ENCODE measurements at regions not wholly inside any gene's neighbourhood (a gene's known extent, or its start where the extent isn't known, plus 50 kb on each side); places are given as distances from the start of the nearest gene placed in this dataset.
"Not testable (repeated sequence)": the region's sequence is repeated elsewhere in the genome, so short reads cannot be mapped to it uniquely, and the experiment has no call there.

DNA sequence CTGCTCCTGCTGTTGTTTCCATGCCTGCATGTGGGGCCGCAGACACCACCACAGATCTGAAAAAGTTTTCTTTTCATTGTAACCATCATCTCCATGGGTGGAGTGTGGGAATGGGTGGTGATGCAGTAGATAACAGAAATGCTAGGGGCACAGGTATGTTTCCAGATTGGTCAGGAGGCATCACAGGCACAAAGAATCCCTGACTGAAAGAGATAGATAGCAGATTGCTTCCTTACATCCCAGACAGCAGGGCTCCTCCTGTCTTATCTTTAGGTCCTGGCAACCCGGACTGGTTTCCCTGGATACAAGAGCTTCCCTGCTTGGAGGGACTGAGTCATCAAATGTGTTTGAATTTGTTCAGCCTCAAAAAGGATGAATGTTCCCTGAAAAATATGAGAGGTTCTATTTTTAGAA, 1937.6 kb downstream of the PCDH9 start:
- no peak for DNase-seq (ENCODE audit: insufficient read length, low spot score, missing footprints)
- no peaks in the 10 kb centered on the region for H4K20me1 ChIP-seq (ENCODE audit: insufficient read depth, low read length)
- H3K36me3 ChIP-seq (ENCODE audit: insufficient read depth, low read length), result no peaks in the 10 kb centered on the region
- no peak overlapping the region for H3K27ac ChIP-seq (ENCODE audit: low read depth, low read length)
- H3K4me3 ChIP-seq (ENCODE audit: insufficient read depth, low read length), result no peak overlapping the region
- H3K4me1 ChIP-seq (ENCODE audit: insufficient read depth, low read length), result no peaks in the 10 kb centered on the region
- peaks cover 2% of the 10 kb centered on the region for H3K9me3 ChIP-seq (ENCODE audit: low read depth, low read length)
- H3K4me2 ChIP-seq (ENCODE audit: insufficient read depth, low read length), result no peak overlapping the region
- TF ChIP-seq, protein P1, sequence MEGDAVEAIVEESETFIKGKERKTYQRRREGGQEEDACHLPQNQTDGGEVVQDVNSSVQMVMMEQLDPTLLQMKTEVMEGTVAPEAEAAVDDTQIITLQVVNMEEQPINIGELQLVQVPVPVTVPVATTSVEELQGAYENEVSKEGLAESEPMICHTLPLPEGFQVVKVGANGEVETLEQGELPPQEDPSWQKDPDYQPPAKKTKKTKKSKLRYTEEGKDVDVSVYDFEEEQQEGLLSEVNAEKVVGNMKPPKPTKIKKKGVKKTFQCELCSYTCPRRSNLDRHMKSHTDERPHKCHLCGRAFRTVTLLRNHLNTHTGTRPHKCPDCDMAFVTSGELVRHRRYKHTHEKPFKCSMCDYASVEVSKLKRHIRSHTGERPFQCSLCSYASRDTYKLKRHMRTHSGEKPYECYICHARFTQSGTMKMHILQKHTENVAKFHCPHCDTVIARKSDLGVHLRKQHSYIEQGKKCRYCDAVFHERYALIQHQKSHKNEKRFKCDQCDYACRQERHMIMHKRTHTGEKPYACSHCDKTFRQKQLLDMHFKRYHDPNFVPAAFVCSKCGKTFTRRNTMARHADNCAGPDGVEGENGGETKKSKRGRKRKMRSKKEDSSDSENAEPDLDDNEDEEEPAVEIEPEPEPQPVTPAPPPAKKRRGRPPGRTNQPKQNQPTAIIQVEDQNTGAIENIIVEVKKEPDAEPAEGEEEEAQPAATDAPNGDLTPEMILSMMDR (IDR thresholded peaks at IDR 0.05; ENCODE audit: extremely low read depth, low read depth, low read length), result no peak
- no peak overlapping the region for H2AFZ ChIP-seq (ENCODE audit: low read length)
- no peaks in the 10 kb centered on the region for H3K79me2 ChIP-seq (ENCODE audit: insufficient read depth, low read length)
- no peaks in the 10 kb centered on the region for H3K27me3 ChIP-seq (ENCODE audit: insufficient read depth, low read length)

DNA sequence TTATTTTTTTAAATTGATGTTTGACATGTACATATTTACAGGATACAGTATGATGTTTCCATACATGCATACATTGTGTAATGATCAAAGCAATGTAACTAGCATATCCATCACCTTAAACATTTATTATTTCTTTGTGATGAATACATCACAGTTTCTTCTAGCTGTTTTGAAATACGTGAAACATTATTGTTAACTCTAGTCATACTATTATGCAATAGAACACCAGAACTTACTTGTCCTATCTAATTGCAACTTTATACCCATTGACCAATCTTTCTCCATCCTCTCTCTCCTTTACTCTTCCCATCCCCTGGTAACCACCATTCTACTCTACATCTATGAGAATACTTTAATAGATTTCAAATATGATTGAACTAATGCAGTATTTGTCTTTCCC, 1942.7 kb downstream of the PCDH9 start:
- no peaks in the 10 kb centered on the region for H3K36me3 ChIP-seq (ENCODE audit: insufficient read depth, low read length)
- no peak overlapping the region for H3K27ac ChIP-seq (ENCODE audit: low read depth, low read length)
- no peak for DNase-seq (ENCODE audit: insufficient read length, low spot score, missing footprints)
- H2AFZ ChIP-seq (ENCODE audit: low read length), result no peak overlapping the region
- no peak overlapping the region for H3K4me2 ChIP-seq (ENCODE audit: insufficient read depth, low read length)
- H3K9me3 ChIP-seq (ENCODE audit: low read depth, low read length), result peaks cover 2% of the 10 kb centered on the region
- no peak overlapping the region for H3K4me3 ChIP-seq (ENCODE audit: insufficient read depth, low read length)
- TF ChIP-seq, protein P1 (IDR thresholded peaks at IDR 0.05; ENCODE audit: extremely low read depth, low read depth, low read length), result no peak
- no peaks in the 10 kb centered on the region for H3K27me3 ChIP-seq (ENCODE audit: insufficient read depth, low read length)
- no peaks in the 10 kb centered on the region for H4K20me1 ChIP-seq (ENCODE audit: insufficient read depth, low read length)
- H3K79me2 ChIP-seq (ENCODE audit: insufficient read depth, low read length), result no peaks in the 10 kb centered on the region
- no peaks in the 10 kb centered on the region for H3K4me1 ChIP-seq (ENCODE audit: insufficient read depth, low read length)

- no peak overlapping the region for H3K4me3 ChIP-seq (ENCODE audit: insufficient read depth, low read length)
Observed at GRCh38 chr13:65275838-65276630, 1954.1 kb downstream of the PCDH9 start.

GRCh38 chr13:65275108-65275507, 1955.0 kb downstream of the PCDH9 start:
- no peak for DNase-seq (ENCODE audit: insufficient read length, low spot score, missing footprints)
- no peak overlapping the region for H2AFZ ChIP-seq (ENCODE audit: low read length)
- no peaks in the 10 kb centered on the region for H4K20me1 ChIP-seq (ENCODE audit: insufficient read depth, low read length)
- H3K9me3 ChIP-seq (ENCODE audit: low read depth, low read length), result peaks cover 3% of the 10 kb centered on the region
- H3K27ac ChIP-seq (ENCODE audit: low read depth, low read length), result no peak overlapping the region
- no peak overlapping the region for H3K4me3 ChIP-seq (ENCODE audit: insufficient read depth, low read length)
- H3K79me2 ChIP-seq (ENCODE audit: insufficient read depth, low read length), result no peaks in the 10 kb centered on the region
- no peaks in the 10 kb centered on the region for H3K27me3 ChIP-seq (ENCODE audit: insufficient read depth, low read length)
- no peaks in the 10 kb centered on the region for H3K4me1 ChIP-seq (ENCODE audit: insufficient read depth, low read length)
- H3K4me2 ChIP-seq (ENCODE audit: insufficient read depth, low read length), result no peak overlapping the region
- no peaks in the 10 kb centered on the region for H3K36me3 ChIP-seq (ENCODE audit: insufficient read depth, low read length)
- TF ChIP-seq, protein P1 (IDR thresholded peaks at IDR 0.05; ENCODE audit: extremely low read depth, low read depth, low read length), result no peak

More at GRCh38 chr13:65275838-65276630, 1954.1 kb downstream of the PCDH9 start:
- no peaks in the 10 kb centered on the region for H4K20me1 ChIP-seq (ENCODE audit: insufficient read depth, low read length)
- H3K27ac ChIP-seq (ENCODE audit: low read depth, low read length), result no peak overlapping the region
- no peaks in the 10 kb centered on the region for H3K79me2 ChIP-seq (ENCODE audit: insufficient read depth, low read length)
- H3K27me3 ChIP-seq (ENCODE audit: insufficient read depth, low read length), result no peaks in the 10 kb centered on the region
- H2AFZ ChIP-seq (ENCODE audit: low read length), result no peak overlapping the region
- H3K4me2 ChIP-seq (ENCODE audit: insufficient read depth, low read length), result no peak overlapping the region
- TF ChIP-seq, protein P1 (IDR thresholded peaks at IDR 0.05; ENCODE audit: extremely low read depth, low read depth, low read length), result no peak
- peaks cover 3% of the 10 kb centered on the region for H3K9me3 ChIP-seq (ENCODE audit: low read depth, low read length)
- DNase-seq (ENCODE audit: insufficient read length, low spot score, missing footprints), result no peak
- no peaks in the 10 kb centered on the region for H3K36me3 ChIP-seq (ENCODE audit: insufficient read depth, low read length)
- no peaks in the 10 kb centered on the region for H3K4me1 ChIP-seq (ENCODE audit: insufficient read depth, low read length)

- not testable (repeated sequence) for H3K36me3 ChIP-seq (ENCODE audit: insufficient read depth, low read length); H3K4me3 ChIP-seq (ENCODE audit: insufficient read depth, low read length); H3K27me3 ChIP-seq (ENCODE audit: insufficient read depth, low read length); H3K4me1 ChIP-seq (ENCODE audit: insufficient read depth, low read length); H2AFZ ChIP-seq (ENCODE audit: low read length); H3K4me2 ChIP-seq (ENCODE audit: insufficient read depth, low read length); H3K79me2 ChIP-seq (ENCODE audit: insufficient read depth, low read length); H3K27ac ChIP-seq (ENCODE audit: low read depth, low read length); DNase-seq (ENCODE audit: insufficient read length, low spot score, missing footprints); H4K20me1 ChIP-seq (ENCODE audit: insufficient read depth, low read length); H3K9me3 ChIP-seq (ENCODE audit: low read depth, low read length)
Observed at GRCh38 chr13:65273811-65274420, 1956.2 kb downstream of the PCDH9 start.

Measured in osteoblast (primary cell).